KMS-11 (cell line): ENCODE measurements at regions not wholly inside any gene's neighbourhood (a gene's known extent, or its start where the extent isn't known, plus 50 kb on each side); places are given as distances from the start of the nearest gene placed in this dataset.
"Not testable (repeated sequence)": the region's sequence is repeated elsewhere in the genome, so short reads cannot be mapped to it uniquely, and the experiment has no call there.

Experiments used
- H2AFZ ChIP-seq: fragments of 200-600 bp; sonication (generic); 2 replicates; pipeline ENCODE4 v1.6.1; 2016; ENCODE audit warnings: antibody characterized with exemption, mixed run types, low read depth
- H3K27ac ChIP-seq: fragments of 200-600 bp; sonication (generic); 2 replicates; pipeline ENCODE4 v1.6.1; 2016; ENCODE audit warnings: mild to moderate bottlenecking, mixed run types
- H3K27me3 ChIP-seq: fragments of 200-600 bp; sonication (generic); 2 replicates; pipeline ENCODE4 v1.6.1; 2017; ENCODE audit warnings: mild to moderate bottlenecking, low read depth, mixed run types, moderate library complexity; ENCODE audit not compliant: insufficient read depth
- H3K36me3 ChIP-seq: fragments of 200-600 bp; sonication (generic); 2 replicates; pipeline ENCODE4 v1.6.1; 2017; ENCODE audit warnings: mild to moderate bottlenecking, mixed run types; ENCODE audit not compliant: insufficient read depth
- H3K4me1 ChIP-seq: fragments of 200-600 bp; sonication (generic); 2 replicates; pipeline ENCODE4 v1.6.1; 2016; ENCODE audit warnings: mild to moderate bottlenecking, low read depth, mixed run types; ENCODE audit not compliant: poor library complexity, severe bottlenecking
- H3K4me2 ChIP-seq: fragments of 200-600 bp; sonication (generic); 2 replicates; pipeline ENCODE4 v1.7.0; 2016; ENCODE audit warnings: mild to moderate bottlenecking, mixed run types
- H3K4me3 ChIP-seq: fragments of 200-600 bp; sonication (generic); IDR thresholded peaks from 2 replicates; pipeline ENCODE4 v1.6.1; 2017; ENCODE audit warnings: low read depth, low read length, mixed read lengths; ENCODE audit not compliant: insufficient read depth
- H3K79me2 ChIP-seq: fragments of 200-600 bp; sonication (generic); 2 replicates; pipeline ENCODE4 v1.6.1; 2016; ENCODE audit warnings: low read depth, mixed run types; ENCODE audit not compliant: insufficient read depth
- H3K9ac ChIP-seq: fragments of 200-600 bp; sonication (generic); 2 replicates; pipeline ENCODE4 v1.6.1; 2016; ENCODE audit warnings: mild to moderate bottlenecking, mixed run types
- H4K20me1 ChIP-seq: fragments of 200-600 bp; sonication (generic); 2 replicates; pipeline ENCODE4 v1.6.1; 2016; ENCODE audit warnings: mild to moderate bottlenecking, mixed run types; ENCODE audit not compliant: insufficient read depth
- CTCF ChIP-seq: fragments of 200-600 bp; sonication (generic); conservative IDR thresholded peaks from 2 replicates; pipeline ENCODE4 v1.6.1; 2017; ENCODE audit warnings: low read depth, mild to moderate bottlenecking, antibody characterized with exemption, low read length, moderate library complexity, mixed read lengths

DNA sequence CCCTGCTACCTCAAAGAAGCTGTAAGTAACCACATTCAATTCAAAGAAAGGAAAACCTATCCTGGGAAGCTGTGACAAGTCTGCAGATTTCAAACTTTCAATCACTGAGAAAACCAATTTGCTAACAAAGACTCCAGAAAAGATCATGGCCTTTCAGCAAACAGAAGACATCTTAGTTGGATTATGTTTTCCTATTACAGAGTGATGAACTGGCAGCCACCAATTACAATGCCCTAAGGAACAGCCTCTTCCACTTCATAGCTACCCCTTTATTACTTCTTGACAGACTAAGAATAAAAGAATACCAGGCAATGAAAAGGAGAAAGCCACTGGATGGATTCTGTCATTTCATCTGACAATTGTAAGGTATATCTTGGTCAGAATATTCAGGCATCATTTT, 128.2 kb upstream of the RASEF start:
- Histone ChIP-seq H4K20me1 (no peaks in the 10 kb centered on the region), H3K36me3 (no peaks in the 10 kb centered on the region), H3K4me2 (no peak overlapping the region), H3K27me3 (no peaks in the 10 kb centered on the region), H3K79me2 (no peaks in the 10 kb centered on the region), H3K9ac (no peak overlapping the region), H3K4me1 (no peaks in the 10 kb centered on the region), H3K4me3 (no peak overlapping the region), H3K27ac (no peak overlapping the region), H2AFZ (no peak overlapping the region)
- TF ChIP-seq CTCF: no peak

- H4K20me1 ChIP-seq, H3K9ac ChIP-seq, H3K79me2 ChIP-seq, H3K4me1 ChIP-seq, H3K4me2 ChIP-seq, H2AFZ ChIP-seq, H3K27ac ChIP-seq, H3K4me3 ChIP-seq, H3K27me3 ChIP-seq, H3K36me3 ChIP-seq: not testable (repeated sequence)
These were observed 126.1 kb upstream of the RASEF start for GRCh38 chr9:83189026-83189425.

GRCh38 chr9:83188277-83188676, 125.3 kb upstream of the RASEF start:
- H3K36me3 ChIP-seq: no peaks in the 10 kb centered on the region
- H3K4me2 ChIP-seq: no peak overlapping the region
- no peak overlapping the region for H3K9ac ChIP-seq
- no peak for TF ChIP-seq CTCF
- no peak overlapping the region for H2AFZ ChIP-seq
- H3K27me3 ChIP-seq: no peaks in the 10 kb centered on the region
- no peak overlapping the region for H3K27ac ChIP-seq
- H4K20me1 ChIP-seq: no peaks in the 10 kb centered on the region
- no peaks in the 10 kb centered on the region for H3K79me2 ChIP-seq
- no peak overlapping the region for H3K4me3 ChIP-seq
- no peaks in the 10 kb centered on the region for H3K4me1 ChIP-seq

DNA sequence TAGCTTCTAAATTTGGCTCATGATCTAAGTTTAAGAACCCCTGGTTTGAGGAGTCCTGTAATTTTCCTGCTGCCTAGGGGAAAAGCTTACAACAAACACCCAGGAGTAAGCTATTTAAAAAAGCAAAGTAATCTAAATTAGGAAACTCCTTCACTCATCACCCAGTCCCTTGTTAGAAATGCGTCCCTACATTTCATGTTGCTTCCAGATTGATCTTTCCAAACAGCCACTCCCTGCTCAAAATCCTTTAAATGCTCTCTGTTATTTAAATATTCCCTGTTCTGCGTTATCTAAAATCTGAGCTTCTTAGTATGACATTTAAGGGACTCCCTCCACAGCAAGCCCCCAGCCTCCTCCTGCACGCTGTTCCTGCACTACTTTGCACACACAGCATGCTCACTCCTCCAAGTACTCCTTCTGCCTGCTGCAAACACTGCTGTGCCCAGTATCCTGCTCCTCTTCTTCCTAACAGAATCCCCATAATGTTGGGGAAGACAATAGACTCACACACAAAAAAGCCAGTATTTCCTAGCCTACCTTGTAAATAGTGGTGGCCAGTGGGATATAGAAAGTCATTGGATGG, 123.3 kb upstream of the RASEF start:
- Histone ChIP-seq H3K4me2 (no peak overlapping the region), H3K4me1 (no peaks in the 10 kb centered on the region), H2AFZ (no peak overlapping the region), H3K4me3 (no peak overlapping the region), H3K79me2 (no peaks in the 10 kb centered on the region), H3K27ac (no peak overlapping the region), H4K20me1 (no peaks in the 10 kb centered on the region), H3K27me3 (no peaks in the 10 kb centered on the region), H3K36me3 (no peaks in the 10 kb centered on the region), H3K9ac (no peak overlapping the region)
- no peak for TF ChIP-seq CTCF

DNA sequence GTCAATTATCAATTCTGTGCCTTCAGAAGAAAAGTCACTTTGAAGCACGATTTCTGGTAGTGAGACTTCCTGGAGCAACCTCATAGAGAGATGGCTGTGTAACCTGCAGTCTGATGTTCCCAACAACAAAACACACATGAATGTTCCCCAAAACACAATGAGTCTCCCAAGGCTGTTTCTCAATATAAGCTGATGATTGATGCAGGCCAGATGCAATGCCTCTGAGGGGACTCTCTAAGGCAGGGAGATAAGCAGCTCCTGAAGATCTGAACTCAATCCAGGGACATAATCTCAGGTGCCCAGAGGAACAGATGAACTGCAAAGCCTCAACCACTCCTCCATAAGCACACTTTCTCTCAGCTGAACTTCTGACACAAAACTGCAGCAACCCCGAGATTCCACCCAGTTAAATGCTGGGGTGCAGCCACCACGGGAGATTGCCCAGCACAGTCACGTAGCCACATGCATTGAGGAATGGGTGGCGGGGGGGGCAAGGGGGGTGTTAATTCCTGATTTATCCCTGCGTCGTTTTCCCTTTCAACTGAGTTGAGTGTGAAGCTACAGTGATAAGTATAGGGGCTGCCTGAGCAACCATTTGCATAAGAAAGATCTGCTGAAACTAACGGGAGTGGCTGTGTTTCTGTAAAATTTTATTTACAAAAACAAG, 122.7 kb upstream of the RASEF start:
- Histone ChIP-seq H3K79me2 (no peaks in the 10 kb centered on the region), H2AFZ (no peak overlapping the region), H3K27me3 (no peaks in the 10 kb centered on the region), H3K27ac (no peak overlapping the region), H3K4me1 (no peaks in the 10 kb centered on the region), H3K36me3 (no peaks in the 10 kb centered on the region), H4K20me1 (no peaks in the 10 kb centered on the region), H3K9ac (no peak overlapping the region), H3K4me3 (no peak overlapping the region), H3K4me2 (no peak overlapping the region)
- TF ChIP-seq CTCF: no peak
